GM18520 (cell line): ENCODE measurements at regions not wholly inside any gene's neighbourhood (a gene's known extent, or its start where the extent isn't known, plus 50 kb on each side); places are given as distances from the start of the nearest gene placed in this dataset.

ENCODE experiments used
- ATAC-seq: cut with Tn5 transposase; IDR thresholded peaks from one replicate; pipeline ENCODE4 v1.9.1; 2021; ENCODE audit not compliant: unreplicated experiment

GRCh38 chr3:144200004-144200403 is 228.4 kb downstream of the DIPK2A start:
- no peak for ATAC-seq

GRCh38 chr3:144200466-144200865 is 228.8 kb downstream of the DIPK2A start:
- no peak for ATAC-seq

- no peak for ATAC-seq
These were observed 250.1 kb downstream of the DIPK2A start for GRCh38 chr3:144221761-144222160.

GRCh38 chr3:144229330-144229729 is 257.7 kb downstream of the DIPK2A start:
- ATAC-seq, result no peak

DNA sequence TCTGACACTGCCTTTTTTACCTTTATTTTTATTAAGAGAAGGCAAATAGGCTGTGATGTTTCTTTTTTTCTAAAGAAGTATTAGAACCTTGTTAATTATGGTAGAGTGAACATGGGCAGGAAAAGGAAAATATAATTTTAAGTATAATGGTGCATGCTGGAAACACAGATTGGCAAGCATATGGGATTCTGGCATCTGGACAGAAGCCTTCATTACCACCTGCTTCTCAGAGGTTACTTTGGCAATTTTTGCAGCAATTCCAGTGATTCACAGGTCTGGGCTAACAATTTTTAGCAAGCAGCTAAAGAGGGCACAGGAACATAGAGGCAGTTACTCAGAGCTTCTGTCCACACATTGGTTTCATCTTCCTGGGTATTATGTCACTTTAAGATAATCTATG is 258.3 kb downstream of the DIPK2A start:
- ATAC-seq, result no peak

GRCh38 chr3:144235489-144235888 is 263.9 kb downstream of the DIPK2A start:
- no peak for ATAC-seq

DNA sequence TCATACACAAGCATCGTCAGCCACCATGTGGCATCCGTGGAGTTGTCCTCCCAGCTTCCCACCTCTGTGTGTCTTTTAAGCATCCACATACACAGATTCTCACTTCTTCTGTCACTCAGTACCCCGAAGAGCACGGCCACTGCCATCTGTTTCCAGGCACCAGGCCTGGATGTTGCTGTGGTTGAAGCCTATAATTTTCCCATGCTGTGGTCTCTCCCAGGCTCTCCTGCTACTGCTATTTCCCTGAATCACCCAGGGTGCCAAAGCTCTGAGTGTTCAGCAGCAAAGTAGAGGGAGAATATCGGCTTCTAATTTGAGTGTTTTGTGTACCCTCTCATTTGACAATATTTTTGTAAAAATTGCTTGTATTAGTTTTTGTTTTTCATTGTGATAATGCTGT is 265.7 kb downstream of the DIPK2A start:
- no peak for ATAC-seq

GRCh38 chr3:144241404-144241803 is 269.8 kb downstream of the DIPK2A start:
- ATAC-seq, result no peak

DNA sequence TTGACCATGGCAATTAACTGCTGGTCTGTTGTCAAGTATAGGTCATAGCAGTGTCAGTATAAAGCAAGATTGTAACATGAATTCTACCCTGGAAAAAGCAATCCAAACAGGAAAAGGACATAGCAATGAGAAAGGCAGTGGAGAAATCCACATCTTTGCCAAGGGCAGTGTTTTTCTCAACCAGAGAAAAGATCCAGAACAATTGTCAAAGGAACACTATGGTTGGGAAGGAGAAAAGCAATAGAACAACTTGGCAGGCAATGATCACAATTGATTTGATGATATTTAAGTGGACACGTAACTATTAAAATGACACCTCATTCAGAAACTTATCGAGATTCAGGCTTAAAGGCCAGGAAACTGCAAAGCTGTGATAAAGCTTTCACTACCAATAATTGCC is 271.1 kb downstream of the DIPK2A start:
- no peak for ATAC-seq

DNA sequence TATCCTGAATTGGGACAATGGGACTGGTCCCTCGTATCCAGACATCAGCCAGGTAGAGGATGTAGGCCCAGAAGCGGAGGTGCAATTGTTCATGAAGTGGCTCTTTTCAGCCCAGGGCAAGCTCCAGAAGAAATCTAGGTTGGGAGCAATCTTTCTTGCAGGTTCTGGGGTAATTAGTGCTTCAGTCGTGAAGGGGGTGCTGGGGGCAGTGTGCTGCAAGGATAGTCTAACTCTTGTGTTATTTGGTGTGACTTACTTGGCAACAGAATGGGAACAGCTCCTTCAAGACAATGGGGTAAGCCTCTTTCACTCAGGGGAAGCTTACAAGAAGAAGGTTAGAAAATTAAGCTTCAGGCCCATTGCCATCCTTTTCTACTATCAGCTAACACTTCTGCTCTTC is 273.0 kb downstream of the DIPK2A start:
- ATAC-seq, result no peak

GRCh38 chr3:144252896-144253295 is 281.3 kb downstream of the DIPK2A start:
- no peak for ATAC-seq

GRCh38 chr3:144257381-144257780 is 285.8 kb downstream of the DIPK2A start:
- no peak for ATAC-seq

DNA sequence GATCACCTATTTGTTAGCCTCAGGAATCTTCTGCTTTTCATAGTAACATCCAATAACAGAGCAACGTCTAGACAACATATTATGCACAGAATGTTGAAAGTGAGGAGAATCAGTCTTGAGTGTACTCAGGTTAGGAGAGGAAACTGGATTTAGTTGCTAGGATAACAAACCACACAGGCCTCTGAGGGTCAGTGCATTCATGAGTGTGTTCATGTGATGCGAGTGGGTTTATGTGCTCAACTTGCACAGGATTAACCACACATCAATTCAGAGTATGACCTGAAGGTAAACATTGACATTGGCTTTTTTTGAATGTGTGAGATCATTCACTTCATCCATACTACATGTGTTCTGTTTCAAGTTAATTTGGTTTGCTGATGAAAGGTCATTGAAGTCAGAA is 287.6 kb downstream of the DIPK2A start:
- ATAC-seq, result no peak

DNA sequence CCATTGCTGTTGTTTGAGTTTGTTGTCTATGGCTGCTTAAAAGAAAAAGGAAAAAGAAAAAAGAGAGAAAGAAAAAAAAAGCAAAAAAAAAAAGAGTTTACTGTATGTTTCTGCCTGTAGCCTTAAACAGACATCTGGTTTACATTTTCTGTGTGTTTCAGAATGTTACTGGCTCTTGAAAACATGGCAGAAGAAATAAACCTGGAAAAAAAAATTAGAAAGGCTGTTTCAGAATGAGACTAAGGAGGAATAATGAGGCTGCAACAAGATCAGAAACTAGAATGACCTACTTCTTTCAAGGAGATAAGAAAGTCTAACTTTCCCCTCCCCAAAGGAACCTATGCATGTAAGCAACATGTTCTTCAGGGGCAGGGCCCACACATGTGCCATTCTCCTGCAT is 292.1 kb downstream of the DIPK2A start:
- no peak for ATAC-seq

GRCh38 chr3:144264350-144264749 is 292.7 kb downstream of the DIPK2A start:
- ATAC-seq, result no peak

DNA sequence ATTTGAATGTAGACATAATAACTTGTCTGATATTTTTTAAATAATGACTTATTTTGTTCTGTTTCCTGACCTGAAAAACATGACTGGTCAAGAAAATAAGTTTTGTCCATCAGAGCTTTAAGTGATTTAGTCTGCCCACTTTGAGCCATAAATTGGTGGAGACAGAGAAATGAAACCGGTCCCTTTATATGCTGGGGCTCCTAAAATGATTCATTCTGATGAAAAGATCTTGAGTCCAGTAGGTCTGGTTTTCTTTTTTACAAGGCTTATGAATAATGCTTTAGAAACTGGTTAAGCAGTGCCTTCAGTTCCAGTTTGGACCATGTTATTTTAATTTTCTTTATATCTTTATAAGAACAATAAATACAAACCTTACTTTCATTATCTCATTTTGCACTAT is 293.2 kb downstream of the DIPK2A start:
- ATAC-seq, result no peak

GRCh38 chr3:144265542-144266100 is 294.0 kb downstream of the DIPK2A start:
- no peak for ATAC-seq

GRCh38 chr3:144270100-144270499 is 298.5 kb downstream of the DIPK2A start:
- ATAC-seq, result no peak

DNA sequence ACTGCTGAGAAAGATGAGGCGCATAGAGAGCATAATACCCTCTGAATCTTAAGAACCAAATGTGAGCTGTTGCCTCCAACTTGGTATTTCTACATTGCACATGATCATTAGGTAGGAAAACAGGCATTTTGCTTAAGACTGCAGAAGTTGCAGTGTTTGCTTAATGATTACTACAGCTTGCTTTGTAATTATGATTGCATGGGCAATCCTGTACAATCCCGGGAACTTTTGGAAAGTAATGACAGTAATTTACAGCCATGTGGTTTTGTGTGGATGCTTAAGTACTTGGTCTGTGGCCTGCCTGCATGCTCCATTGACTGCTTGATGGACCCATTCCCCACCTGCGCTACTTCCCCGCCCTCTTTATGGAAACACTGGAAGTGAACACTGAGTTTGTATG is 301.1 kb downstream of the DIPK2A start:
- ATAC-seq, result no peak

- ATAC-seq, result no peak
These were observed 302.0 kb downstream of the DIPK2A start for GRCh38 chr3:144273601-144274000.

DNA sequence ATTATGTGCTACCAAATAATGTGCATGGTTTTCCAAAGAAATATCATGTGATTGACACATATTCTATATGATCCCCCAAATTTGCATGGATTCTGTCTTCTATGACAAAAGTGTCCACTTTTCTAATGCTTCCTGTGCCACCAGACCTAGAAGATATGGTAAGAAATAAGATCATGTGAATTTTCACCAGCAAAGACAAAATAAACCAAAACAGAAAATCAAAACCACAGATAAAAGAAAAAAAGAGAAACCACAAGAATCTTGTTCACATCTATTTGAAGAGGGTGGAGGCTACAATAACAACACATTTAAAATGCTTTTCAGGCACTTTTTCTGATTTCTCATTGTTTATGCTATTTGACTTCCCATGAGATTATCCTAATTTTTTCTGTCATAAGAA is 303.4 kb downstream of the DIPK2A start:
- no peak for ATAC-seq

DNA sequence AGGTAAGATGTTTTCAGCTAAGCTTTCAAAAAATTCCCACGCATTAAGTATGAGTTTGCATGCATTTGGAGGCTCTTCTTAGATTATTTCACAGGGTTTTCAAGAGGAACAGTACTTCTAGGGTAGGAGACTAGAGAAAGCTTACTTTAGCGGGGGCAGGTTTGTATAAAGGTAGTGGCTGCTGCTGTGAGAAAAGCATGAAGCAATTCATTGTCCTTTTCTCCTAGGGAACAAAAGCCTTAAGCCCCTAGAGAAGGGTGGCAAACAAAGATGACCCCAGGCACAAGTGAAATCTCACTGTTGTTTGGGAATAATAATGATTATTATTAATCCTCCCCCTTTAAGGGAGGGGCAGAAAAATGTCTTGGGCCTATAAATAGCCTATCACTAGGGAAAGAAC is 310.7 kb downstream of the DIPK2A start:
- no peak for ATAC-seq

GRCh38 chr3:144286235-144286910 is 314.8 kb downstream of the DIPK2A start:
- ATAC-seq, result no peak
